HCT116 (cell line): ENCODE measurements at regions not wholly inside any gene's neighbourhood (a gene's known extent, or its start where the extent isn't known, plus 50 kb on each side); places are given as distances from the start of the nearest gene placed in this dataset.

Source experiments
- ATAC-seq: fragments of 200-7000 bp; cut with Tn5 transposase; 2 replicates; pipeline ENCODE4 v1.9.1; 2020; ENCODE audit warnings: mild to moderate bottlenecking, moderate library complexity
- BruUV-seq: library from RNA; stranded (reverse); fragments of 400-500 nt; replicated peaks from 2 replicates; lab custom pipeline; 2021; lab: Mats Ljungman, UMichigan
- CTCF ChIA-PET: fragments of 300-600 bp; sonication (Branson Sonifier 250); formaldehyde crosslinking; loops from one replicate; lab custom pipeline; 2021; ENCODE audit warnings: antibody characterized with exemption; lab: Charles Lee
- POLR2A ChIA-PET: fragments of 300-600, 350-600 bp; sonication (Branson Sonifier 250); formaldehyde crosslinking; loops from one replicate; lab custom pipeline; 2021; ENCODE audit warnings: antibody characterized with exemption; lab: Charles Lee
- RAD21 ChIA-PET, 2 experiments: fragments of 300-600 bp; sonication (Branson Sonifier 250); formaldehyde crosslinking; loops; one replicate each; lab custom pipeline; 2023; ENCODE audit warnings: low total read pairs in 2 of 2; ENCODE audit not compliant: uncharacterized antibody in 2 of 2, unreplicated experiment in 2 of 2, low non-redundant PET in 1 of 2; lab: Charles Lee
- DNase-seq: peaks from one replicate; pipeline ENCODE4 v3.0.0-alpha.2; 2010; ENCODE audit warnings: low read depth, low spot score
- H2AFZ ChIP-seq: fragments of 200-600 bp; shearing (Covaris generic), sonication (generic); 2 replicates; pipeline ENCODE4 v1.6.1; 2017; ENCODE audit warnings: low read depth, mixed run types, mixed read lengths, antibody characterized with exemption, low read length; ENCODE audit not compliant: poor library complexity, severe bottlenecking
- H3K27ac ChIP-seq: 2 replicates; pipeline ENCODE4 v1.5.1; 2012; ENCODE audit warnings: low read depth, low read length
- H3K27me3 ChIP-seq: fragments of 200-600 bp; sonication (generic); 2 replicates; pipeline ENCODE4 v1.6.1; 2016; ENCODE audit warnings: mixed run types, low read length, mixed read lengths; ENCODE audit not compliant: insufficient read depth
- H3K36me3 ChIP-seq, 2 experiments: fragments of 200-500 bp in 1 of 2; fragments of 200-600 bp in 1 of 2; sonication (Bioruptor generic) in 1 of 2; sonication (generic) in 1 of 2; 2 replicates each; pipeline versions ENCODE4 v1.5.1 to v1.6.1; 2014 to 2016; ENCODE audit warnings: low read length in 2 of 2, inconsistent platforms in 1 of 2, mixed read lengths in 1 of 2, mixed run types in 1 of 2; ENCODE audit not compliant: insufficient read depth in 2 of 2, control insufficient read depth in 1 of 2
- H3K4me1 ChIP-seq, 2 experiments: fragments of 200-600 bp in 1 of 2; sonication (generic) in 1 of 2; 2 replicates each; pipeline versions ENCODE4 v1.5.1 to v1.6.1; 2012 to 2017; ENCODE audit warnings: low read length in 2 of 2, inconsistent platforms in 1 of 2, mild to moderate bottlenecking in 1 of 2, mixed read lengths in 1 of 2, mixed run types in 1 of 2, moderate library complexity in 1 of 2; ENCODE audit not compliant: insufficient read depth in 2 of 2, control insufficient read depth in 1 of 2
- H3K4me2 ChIP-seq: fragments of 200-600 bp; sonication (generic); 2 replicates; pipeline ENCODE4 v1.6.1; 2017; ENCODE audit warnings: mixed run types, low read length, mixed read lengths
- H3K4me3 ChIP-seq, 2 experiments: fragments of 200-600 bp in 1 of 2; sonication (generic) in 1 of 2; replicated peaks in 1 of 2; 2 replicates each; pipeline ENCODE4 v1.5.1; 2011 to 2016; ENCODE audit warnings: low read length in 2 of 2, control low read depth in 1 of 2, low read depth in 1 of 2, mild to moderate bottlenecking in 1 of 2, mixed read lengths in 1 of 2, mixed run types in 1 of 2
- H3K79me2 ChIP-seq: fragments of 200-600 bp; sonication (generic); 2 replicates; pipeline ENCODE4 v1.6.1; 2017; ENCODE audit warnings: mild to moderate bottlenecking, mixed run types, low read length, moderate library complexity, mixed read lengths; ENCODE audit not compliant: insufficient read depth
- H3K9ac ChIP-seq: fragments of 200-600 bp; sonication (generic); 2 replicates; pipeline ENCODE4 v1.6.1; 2016; ENCODE audit warnings: low read length, mixed read lengths
- H3K9me2 ChIP-seq: fragments of 200-600 bp; sonication (generic), shearing (Covaris generic); 2 replicates; pipeline ENCODE4 v1.6.1; 2017; ENCODE audit warnings: mixed run types, mild to moderate bottlenecking, moderate library complexity; ENCODE audit not compliant: insufficient read depth
- H3K9me3 ChIP-seq, 2 experiments: fragments of 200-500 bp in 1 of 2; fragments of 200-600 bp in 1 of 2; sonication (Bioruptor generic) in 1 of 2; sonication (generic) in 1 of 2; 2 replicates each; pipeline ENCODE4 v1.6.1; 2014 to 2017; ENCODE audit warnings: low read length in 2 of 2, mixed read lengths in 2 of 2, inconsistent platforms in 1 of 2, low read depth in 1 of 2, mild to moderate bottlenecking in 1 of 2, mixed run types in 1 of 2, moderate library complexity in 1 of 2; ENCODE audit not compliant: control insufficient read depth in 1 of 2, insufficient read depth in 1 of 2
- H4K20me1 ChIP-seq: fragments of 200-600 bp; sonication (generic), shearing (Covaris generic); 2 replicates; pipeline ENCODE4 v1.6.1; 2017; ENCODE audit warnings: mixed run types, mild to moderate bottlenecking, moderate library complexity; ENCODE audit not compliant: insufficient read depth
- CBX3 ChIP-seq: IDR thresholded peaks from 2 replicates; pipeline ENCODE4 v1.6.1; 2012; ENCODE audit warnings: low read depth
- CEBPB ChIP-seq: IDR thresholded peaks from 2 replicates; pipeline ENCODE4 v1.6.1; 2012; ENCODE audit warnings: low read depth
- EGR1 ChIP-seq: IDR thresholded peaks from 2 replicates; pipeline ENCODE4 v1.6.1; 2012; ENCODE audit warnings: low read depth
- EZH2 ChIP-seq: fragments of 200-600 bp; sonication (generic); IDR thresholded peaks from 2 replicates; pipeline ENCODE4 v1.6.1; 2017; ENCODE audit warnings: antibody characterized with exemption, mixed run types
- EZH2phosphoT487 ChIP-seq: fragments of 200-600 bp; IDR thresholded peaks from 2 replicates; pipeline ENCODE4 v1.6.1; 2018; ENCODE audit warnings: antibody characterized with exemption, borderline replicate concordance
- FOSL1 ChIP-seq: IDR thresholded peaks from 2 replicates; pipeline ENCODE4 v1.6.1; 2012; ENCODE audit warnings: low read depth
- POLR2A ChIP-seq: IDR thresholded peaks from 2 replicates; pipeline ENCODE4 v1.7.0; 2011; ENCODE audit warnings: borderline replicate concordance; ENCODE audit not compliant: insufficient read depth, insufficient read length; ENCODE audit errors: extremely low read depth
- SP1 ChIP-seq: IDR thresholded peaks from 2 replicates; pipeline ENCODE4 v1.6.1; 2012; ENCODE audit warnings: low read depth
- SRF ChIP-seq: IDR thresholded peaks from 2 replicates; pipeline ENCODE4 v1.6.1; 2012; ENCODE audit warnings: low read depth
- YY1 ChIP-seq: IDR thresholded peaks from 2 replicates; pipeline ENCODE4 v1.6.1; 2011; ENCODE audit warnings: low read length, low read depth, moderate library complexity, mild to moderate bottlenecking; ENCODE audit not compliant: insufficient replicate concordance; ENCODE audit errors: extremely low read depth
- ZFX ChIP-seq: fragments of 450-650 bp; IDR thresholded peaks from 2 replicates; pipeline ENCODE4 v1.6.1; 2017
- ZNF274 ChIP-seq: fragments of 200-500 bp; sonication (Bioruptor generic); IDR thresholded peaks from 2 replicates; pipeline ENCODE4 v1.6.1; 2014; ENCODE audit warnings: mild to moderate bottlenecking, low read depth, low read length, inconsistent platforms
- intact Hi-C: fragments of 100-400 bp; cut with micrococcal nuclease; formaldehyde crosslinking; loops from 2 replicates; pipeline ENCODE4 v1.10.0; 2022
- TF ChIP-seq, protein P1 (sequence below), 3 experiments: fragments of 200-600 bp in 1 of 3; sonication (generic) in 1 of 3; IDR thresholded peaks in 2 of 3; conservative IDR thresholded peaks in 1 of 3; 2 replicates each; pipeline ENCODE4 v1.5.1; 2012 to 2017; ENCODE audit warnings: low read depth in 2 of 3, low read length in 2 of 3, antibody characterized with exemption in 1 of 3, borderline replicate concordance in 1 of 3, control low read depth in 1 of 3, mild to moderate bottlenecking in 1 of 3, mixed read lengths in 1 of 3, mixed run types in 1 of 3, moderate library complexity in 1 of 3; ENCODE audit not compliant: insufficient read depth in 1 of 3
- TF ChIP-seq, protein P2 (sequence below): IDR thresholded peaks from 2 replicates; pipeline ENCODE4 v1.6.1; 2012; ENCODE audit warnings: low read depth
- TF ChIP-seq, protein P3 (sequence below): IDR thresholded peaks from 2 replicates; pipeline ENCODE4 v1.6.1; 2011; ENCODE audit warnings: mild to moderate bottlenecking, low read length, moderate library complexity; ENCODE audit not compliant: insufficient replicate concordance; ENCODE audit errors: extremely low read depth

DNA sequence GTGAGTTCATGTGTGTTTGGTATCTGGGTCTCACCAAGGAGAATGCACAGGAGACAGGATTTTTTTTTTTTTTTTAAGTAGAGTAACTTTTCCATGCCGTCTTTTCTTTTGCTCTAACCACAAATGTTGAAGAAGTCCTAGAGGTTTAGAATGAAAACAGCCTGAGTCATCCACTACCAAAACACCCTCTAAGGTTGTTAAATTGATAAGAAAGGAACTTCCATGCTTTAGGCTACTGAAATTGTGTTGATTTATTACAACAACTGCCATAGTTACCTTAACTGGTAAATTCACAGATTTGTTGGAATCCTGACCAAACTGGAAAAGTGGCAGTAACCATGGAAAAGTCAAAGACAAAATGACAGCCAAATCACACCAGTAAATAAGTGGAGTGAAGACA lies 375.6 kb downstream of the AMY1C start:
- no peaks in the 10 kb centered on the region for H3K9me2 ChIP-seq
- H3K9ac ChIP-seq: no peak overlapping the region
- no peak overlapping the region for H3K4me3 ChIP-seq
- no peak overlapping the region for H3K4me2 ChIP-seq
- H3K4me1 ChIP-seq: no peaks in the 10 kb centered on the region
- H3K9me3 ChIP-seq: peaks cover 7 to 12% of the 10 kb centered on the region in 2 experiments; a peak in 2 of 4 replicates
- no peak overlapping the region for H2AFZ ChIP-seq
- ChIA-PET POLR2A (no interaction called here), RAD21 (no interaction called here), CTCF (no interaction called here)
- BruUV-seq: no TSS peak
- H3K36me3 ChIP-seq: no peaks in the 10 kb centered on the region
- H3K27me3 ChIP-seq: no peaks in the 10 kb centered on the region
- H4K20me1 ChIP-seq: no peaks in the 10 kb centered on the region
- TF ChIP-seq ZFX (no peak), YY1 (no peak), ZNF274 (no peak), EZH2 (no peak), SP1 (no peak), SRF (no peak), FOSL1 (no peak), CBX3 (no peak), POLR2A (no peak), CEBPB (no peak), EZH2phosphoT487 (no peak), EGR1 (no peak)
- TF ChIP-seq, protein P1, sequence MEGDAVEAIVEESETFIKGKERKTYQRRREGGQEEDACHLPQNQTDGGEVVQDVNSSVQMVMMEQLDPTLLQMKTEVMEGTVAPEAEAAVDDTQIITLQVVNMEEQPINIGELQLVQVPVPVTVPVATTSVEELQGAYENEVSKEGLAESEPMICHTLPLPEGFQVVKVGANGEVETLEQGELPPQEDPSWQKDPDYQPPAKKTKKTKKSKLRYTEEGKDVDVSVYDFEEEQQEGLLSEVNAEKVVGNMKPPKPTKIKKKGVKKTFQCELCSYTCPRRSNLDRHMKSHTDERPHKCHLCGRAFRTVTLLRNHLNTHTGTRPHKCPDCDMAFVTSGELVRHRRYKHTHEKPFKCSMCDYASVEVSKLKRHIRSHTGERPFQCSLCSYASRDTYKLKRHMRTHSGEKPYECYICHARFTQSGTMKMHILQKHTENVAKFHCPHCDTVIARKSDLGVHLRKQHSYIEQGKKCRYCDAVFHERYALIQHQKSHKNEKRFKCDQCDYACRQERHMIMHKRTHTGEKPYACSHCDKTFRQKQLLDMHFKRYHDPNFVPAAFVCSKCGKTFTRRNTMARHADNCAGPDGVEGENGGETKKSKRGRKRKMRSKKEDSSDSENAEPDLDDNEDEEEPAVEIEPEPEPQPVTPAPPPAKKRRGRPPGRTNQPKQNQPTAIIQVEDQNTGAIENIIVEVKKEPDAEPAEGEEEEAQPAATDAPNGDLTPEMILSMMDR (IDR thresholded peaks at IDR 0.05 in 2 of 3, conservative IDR thresholded peaks at IDR 0.05 in 1 of 3; ENCODE audit: borderline replicate concordance in 1 of 3, insufficient read depth in 1 of 3, low read depth in 2 of 3, low read length in 2 of 3): no peak
- TF ChIP-seq, protein P2, sequence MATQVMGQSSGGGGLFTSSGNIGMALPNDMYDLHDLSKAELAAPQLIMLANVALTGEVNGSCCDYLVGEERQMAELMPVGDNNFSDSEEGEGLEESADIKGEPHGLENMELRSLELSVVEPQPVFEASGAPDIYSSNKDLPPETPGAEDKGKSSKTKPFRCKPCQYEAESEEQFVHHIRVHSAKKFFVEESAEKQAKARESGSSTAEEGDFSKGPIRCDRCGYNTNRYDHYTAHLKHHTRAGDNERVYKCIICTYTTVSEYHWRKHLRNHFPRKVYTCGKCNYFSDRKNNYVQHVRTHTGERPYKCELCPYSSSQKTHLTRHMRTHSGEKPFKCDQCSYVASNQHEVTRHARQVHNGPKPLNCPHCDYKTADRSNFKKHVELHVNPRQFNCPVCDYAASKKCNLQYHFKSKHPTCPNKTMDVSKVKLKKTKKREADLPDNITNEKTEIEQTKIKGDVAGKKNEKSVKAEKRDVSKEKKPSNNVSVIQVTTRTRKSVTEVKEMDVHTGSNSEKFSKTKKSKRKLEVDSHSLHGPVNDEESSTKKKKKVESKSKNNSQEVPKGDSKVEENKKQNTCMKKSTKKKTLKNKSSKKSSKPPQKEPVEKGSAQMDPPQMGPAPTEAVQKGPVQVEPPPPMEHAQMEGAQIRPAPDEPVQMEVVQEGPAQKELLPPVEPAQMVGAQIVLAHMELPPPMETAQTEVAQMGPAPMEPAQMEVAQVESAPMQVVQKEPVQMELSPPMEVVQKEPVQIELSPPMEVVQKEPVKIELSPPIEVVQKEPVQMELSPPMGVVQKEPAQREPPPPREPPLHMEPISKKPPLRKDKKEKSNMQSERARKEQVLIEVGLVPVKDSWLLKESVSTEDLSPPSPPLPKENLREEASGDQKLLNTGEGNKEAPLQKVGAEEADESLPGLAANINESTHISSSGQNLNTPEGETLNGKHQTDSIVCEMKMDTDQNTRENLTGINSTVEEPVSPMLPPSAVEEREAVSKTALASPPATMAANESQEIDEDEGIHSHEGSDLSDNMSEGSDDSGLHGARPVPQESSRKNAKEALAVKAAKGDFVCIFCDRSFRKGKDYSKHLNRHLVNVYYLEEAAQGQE: no peak
- TF ChIP-seq, protein P3, sequence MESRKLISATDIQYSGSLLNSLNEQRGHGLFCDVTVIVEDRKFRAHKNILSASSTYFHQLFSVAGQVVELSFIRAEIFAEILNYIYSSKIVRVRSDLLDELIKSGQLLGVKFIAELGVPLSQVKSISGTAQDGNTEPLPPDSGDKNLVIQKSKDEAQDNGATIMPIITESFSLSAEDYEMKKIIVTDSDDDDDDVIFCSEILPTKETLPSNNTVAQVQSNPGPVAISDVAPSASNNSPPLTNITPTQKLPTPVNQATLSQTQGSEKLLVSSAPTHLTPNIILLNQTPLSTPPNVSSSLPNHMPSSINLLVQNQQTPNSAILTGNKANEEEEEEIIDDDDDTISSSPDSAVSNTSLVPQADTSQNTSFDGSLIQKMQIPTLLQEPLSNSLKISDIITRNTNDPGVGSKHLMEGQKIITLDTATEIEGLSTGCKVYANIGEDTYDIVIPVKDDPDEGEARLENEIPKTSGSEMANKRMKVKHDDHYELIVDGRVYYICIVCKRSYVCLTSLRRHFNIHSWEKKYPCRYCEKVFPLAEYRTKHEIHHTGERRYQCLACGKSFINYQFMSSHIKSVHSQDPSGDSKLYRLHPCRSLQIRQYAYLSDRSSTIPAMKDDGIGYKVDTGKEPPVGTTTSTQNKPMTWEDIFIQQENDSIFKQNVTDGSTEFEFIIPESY: no peak
- no peaks in the 10 kb centered on the region for H3K79me2 ChIP-seq
- DNase-seq (no peak), ATAC-seq (no peak)
- no peak overlapping the region for H3K27ac ChIP-seq
- intact Hi-C loops: no loop called here
